ENCODE measurements at regions not wholly inside any gene's neighbourhood (a gene's known extent, or its start where the extent isn't known, plus 50 kb on each side); places are given as distances from the start of the nearest gene placed in this dataset.
"Not testable (repeated sequence)": the region's sequence is repeated elsewhere in the genome, so short reads cannot be mapped to it uniquely, and the experiment has no call there.

DNA sequence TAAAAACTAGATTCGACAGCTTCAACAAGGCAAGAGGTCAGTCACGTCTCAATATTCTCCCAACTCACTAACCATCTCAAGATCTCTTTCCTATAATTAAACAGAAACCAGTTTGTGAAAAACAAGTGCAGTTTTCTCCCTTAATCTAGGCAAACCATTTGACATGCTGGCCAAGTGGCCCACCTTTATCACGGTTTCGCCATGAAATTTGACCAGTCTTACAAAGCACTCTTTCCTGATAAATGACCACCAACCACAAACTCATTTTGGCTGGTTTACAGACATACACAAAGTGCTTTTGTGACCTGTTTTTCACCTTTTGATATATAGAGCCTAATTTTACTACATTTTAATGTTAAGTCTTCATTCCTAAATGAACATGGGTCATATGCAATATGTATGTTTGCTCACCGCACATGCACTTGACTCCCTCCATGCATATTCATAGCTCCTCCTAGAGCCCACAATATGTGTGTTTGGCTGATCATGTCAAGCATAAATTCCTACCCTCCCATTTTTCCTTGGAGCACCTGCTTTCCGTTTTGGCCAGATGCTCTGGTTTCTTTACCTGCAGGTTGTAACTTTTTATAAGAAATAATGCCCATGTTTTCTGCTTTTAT, 385.1 kb downstream of the RAD51AP2 start:
- DNase-seq (ENCODE audit: low read depth in 3 of 3): no peak

GRCh38 chr2:17130627-17131026, 387.6 kb downstream of the RAD51AP2 start:
- not testable (repeated sequence) for DNase-seq (ENCODE audit: low read depth in 3 of 3)

DNA sequence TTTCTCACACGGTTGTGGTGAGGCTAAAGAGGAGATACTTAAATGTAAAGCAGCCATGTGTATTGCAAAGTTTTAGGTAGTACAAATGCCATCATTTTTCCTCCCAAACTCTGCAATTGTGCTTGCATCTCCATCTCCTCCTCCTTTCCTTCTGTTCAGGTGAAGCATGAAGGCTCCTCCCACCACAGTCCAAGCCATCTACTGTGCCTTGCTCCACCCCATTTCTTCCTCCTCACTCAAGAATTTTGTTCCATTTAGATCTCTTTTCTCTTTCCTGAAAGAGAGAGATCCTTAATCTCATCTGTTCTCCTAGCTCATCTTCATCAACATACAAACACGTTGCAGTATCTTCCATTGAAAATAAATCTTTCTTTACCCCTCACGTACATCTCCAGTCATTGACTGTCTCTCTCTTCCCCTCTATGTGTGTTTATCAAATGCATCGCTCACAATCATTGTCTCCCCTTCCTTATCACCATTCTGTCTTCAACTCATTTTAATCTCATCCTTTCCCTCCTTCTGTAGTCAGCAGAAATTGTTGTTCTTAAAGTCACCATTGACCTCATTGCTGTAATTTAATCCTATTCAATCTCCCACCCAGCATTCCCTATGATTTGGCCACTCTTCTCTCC, 392.1 kb downstream of the RAD51AP2 start:
- no peak for DNase-seq (ENCODE audit: low read depth in 3 of 3)

DNA sequence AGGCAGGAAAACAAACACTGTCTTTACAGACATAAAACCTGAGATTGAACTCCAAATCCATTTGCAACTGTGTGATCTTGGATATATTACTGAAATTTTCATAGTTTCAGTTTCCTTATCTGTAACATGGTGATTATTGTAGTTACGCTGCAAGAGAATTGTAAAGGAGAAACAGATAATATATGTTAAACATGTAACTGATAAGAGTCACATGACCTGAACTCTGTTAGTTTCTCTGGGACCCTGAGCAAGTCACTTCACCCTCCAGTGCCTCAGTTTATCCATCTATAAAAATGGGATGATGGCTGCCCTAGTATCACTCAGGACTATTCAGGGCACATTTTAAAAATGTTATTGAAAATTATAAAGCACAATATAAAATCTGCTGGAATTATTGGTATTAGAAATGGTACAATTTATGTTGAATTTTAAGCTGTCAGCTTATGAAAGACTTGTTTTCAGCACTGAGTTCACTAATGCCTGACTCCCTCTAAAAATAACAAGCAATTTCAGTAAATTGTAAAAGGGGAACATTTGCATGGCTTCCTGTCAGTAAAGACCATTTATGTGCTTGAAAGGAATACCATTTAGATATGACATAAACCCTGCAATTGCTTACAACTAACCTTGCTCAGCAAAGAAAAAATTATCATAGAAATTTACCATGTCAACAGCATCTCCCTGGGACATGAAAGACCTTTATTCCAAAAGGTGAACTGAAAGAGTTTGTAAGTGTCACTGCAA, 393.5 kb downstream of the RAD51AP2 start:
- no peak for DNase-seq (ENCODE audit: low read depth in 3 of 3)

DNA sequence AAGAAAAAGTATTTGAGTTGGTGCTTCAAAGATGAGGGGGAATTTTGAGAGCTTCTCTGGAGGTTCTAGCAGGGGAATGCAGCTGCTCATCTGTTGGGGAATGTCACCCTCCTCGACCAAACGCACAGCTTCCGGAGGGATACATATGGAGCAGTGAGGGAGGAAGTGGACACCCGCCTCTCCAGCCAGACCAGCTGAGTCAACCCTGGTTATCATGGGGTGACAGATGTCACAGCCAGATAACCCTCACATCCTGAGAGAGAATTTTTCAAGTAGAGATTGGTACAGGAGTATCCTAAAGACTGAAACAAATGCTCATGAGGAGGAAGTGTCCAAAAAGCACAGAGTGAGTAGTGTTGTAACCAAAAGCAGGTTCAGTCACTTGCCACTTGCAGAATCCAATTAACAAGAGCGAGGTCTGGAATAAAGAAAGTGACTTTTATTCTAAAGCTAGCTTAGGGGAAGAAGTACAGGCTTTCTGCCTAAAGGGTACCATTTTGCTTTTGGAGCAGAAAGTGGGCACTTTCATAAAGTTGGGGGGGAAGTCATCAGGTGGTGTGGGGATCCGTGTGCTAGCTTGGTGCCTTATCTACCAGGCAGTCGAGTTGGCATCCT, 395.2 kb downstream of the RAD51AP2 start:
- DNase-seq (ENCODE audit: low read depth in 3 of 3): no peak

GRCh38 chr2:17115466-17115865, 402.8 kb downstream of the RAD51AP2 start:
- DNase-seq (ENCODE audit: low read depth in 3 of 3): no peak

DNA sequence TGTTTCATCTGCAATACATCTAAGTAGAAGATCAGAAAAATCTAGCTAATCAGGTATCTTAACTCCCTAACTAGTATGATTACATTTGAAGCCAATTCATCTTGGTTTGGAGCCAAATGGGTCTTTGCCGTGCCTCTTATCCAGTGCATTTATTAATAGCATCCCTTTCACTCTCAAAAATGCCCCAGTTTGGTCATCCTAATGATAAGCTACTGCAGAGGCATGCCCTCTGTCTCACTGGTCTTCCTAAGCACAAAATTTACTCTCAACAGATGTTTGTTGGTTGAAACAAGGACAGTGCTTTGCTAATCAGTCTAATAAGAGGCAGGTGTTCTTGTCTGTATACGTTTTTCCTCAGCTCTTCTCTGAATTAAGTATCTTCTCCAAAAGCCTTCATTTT, 403.2 kb downstream of the RAD51AP2 start:
- DNase-seq (ENCODE audit: low read depth in 3 of 3): no peak

DNA sequence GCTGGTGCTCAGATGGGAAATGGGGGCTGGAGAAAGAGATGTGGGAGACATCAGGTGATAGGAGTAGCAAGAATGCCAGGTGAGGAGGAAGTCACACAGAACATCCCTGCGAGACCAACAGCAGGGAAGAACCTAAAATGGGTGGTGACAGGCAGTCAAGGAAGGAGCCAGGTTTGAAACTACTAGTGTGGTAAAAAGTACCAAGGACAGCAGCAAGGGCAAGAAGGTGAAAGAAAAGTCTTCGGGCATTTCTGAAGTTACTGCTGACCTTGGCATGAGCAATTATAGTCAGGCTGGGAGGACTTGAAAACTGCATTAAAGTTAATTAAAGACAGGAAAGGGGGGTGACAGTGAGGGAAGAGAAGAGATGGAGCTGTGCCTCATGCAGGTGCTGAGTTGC, 410.4 kb downstream of the RAD51AP2 start:
- DNase-seq (ENCODE audit: low read depth in 3 of 3): no peak

- no peak for DNase-seq (ENCODE audit: low read depth in 3 of 3)
Observed at GRCh38 chr2:17107151-17107550, 411.1 kb downstream of the RAD51AP2 start.

- no peak for DNase-seq (ENCODE audit: low read depth in 3 of 3)
Observed at GRCh38 chr2:17106418-17106817, 411.8 kb downstream of the RAD51AP2 start.

DNA sequence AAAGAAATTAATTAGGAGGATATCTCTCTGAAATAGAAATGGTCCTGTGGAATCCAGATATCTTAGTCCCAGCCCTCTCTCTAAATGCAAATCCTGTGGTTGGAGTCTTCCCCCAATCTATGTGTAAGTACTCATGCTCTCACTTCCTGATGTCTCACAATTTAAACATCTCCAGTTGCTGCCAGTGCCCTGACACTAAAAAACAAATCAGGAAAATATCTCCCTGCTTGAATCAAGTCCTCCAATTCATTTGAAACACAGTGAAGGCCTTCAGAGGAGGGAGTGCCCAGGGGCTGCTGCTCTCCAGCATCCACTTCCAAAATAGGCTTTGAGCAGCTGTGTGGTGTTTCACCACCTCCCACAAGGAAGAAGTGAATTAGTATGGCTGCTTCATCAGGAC, 413.8 kb downstream of the RAD51AP2 start:
- no peak for DNase-seq (ENCODE audit: low read depth in 3 of 3)

DNA sequence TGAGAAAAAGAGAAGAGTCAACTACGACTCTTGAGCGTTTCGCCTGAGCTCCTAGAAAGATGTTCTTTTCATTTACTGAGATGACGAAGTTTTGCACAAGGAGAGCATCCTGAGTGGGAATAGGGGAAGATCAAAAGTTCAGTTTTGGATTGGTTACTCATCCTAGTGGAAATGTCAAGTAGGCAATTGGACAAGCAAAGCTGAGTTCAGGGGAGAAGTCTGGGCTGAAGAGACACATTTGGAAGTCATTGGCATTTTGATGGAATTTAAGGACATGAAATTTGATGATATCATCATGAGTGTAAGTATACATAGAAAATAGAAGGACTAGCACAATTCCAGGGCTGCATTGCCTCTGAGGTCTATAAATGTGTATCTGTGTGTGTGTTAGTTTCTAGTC, 416.6 kb downstream of the RAD51AP2 start:
- no peak for DNase-seq (ENCODE audit: low read depth in 3 of 3)

DNA sequence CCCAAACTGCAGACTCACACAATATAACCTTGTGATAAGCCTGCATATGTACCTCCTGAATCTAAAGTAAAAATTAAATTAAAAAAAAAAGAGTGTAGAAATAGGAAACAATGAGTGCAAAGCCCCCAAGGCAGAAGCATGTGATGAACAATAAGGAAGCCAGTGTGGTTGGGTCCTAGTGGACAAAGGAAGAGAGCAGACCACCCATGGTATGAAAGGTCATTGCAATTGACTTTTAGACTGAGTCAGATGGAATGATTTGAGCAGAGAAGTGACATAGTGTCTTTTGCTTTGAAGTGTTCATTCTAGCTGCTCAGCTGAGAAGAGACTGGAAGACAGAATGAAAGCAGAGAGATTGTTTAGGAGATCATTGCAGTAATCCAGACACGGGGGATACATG, 417.1 kb downstream of the RAD51AP2 start:
- DNase-seq (ENCODE audit: low read depth in 3 of 3): no peak

DNA sequence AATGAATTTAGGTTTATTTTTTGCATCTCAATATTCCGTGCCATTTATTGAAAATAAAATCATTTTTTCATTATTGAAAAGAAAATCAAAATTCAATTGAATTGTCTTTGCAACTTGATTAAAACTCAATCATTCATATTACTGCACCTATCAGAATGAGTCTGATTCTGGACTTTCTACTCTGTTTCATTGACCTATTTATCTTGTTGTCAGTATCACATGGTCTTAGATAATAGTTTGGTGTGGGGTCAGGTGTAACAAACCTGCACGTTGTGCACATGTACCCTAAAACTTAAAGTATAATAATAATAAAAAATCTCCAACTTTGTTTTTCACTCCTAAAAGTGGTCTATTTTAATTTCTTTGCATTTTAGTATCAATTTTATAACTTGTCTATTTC, 422.9 kb downstream of the RAD51AP2 start:
- no peak for DNase-seq (ENCODE audit: low read depth in 3 of 3)

GRCh38 chr2:17093712-17094111, 424.5 kb downstream of the RAD51AP2 start:
- no peak for DNase-seq (ENCODE audit: low read depth in 3 of 3)

GRCh38 chr2:17086990-17087389, 421.4 kb upstream of the CYRIA start:
- no peak for DNase-seq (ENCODE audit: low read depth in 3 of 3)

- DNase-seq (ENCODE audit: low read depth in 3 of 3): no peak
Observed at GRCh38 chr2:17085546-17086202, 420.0 kb upstream of the CYRIA start.

DNA sequence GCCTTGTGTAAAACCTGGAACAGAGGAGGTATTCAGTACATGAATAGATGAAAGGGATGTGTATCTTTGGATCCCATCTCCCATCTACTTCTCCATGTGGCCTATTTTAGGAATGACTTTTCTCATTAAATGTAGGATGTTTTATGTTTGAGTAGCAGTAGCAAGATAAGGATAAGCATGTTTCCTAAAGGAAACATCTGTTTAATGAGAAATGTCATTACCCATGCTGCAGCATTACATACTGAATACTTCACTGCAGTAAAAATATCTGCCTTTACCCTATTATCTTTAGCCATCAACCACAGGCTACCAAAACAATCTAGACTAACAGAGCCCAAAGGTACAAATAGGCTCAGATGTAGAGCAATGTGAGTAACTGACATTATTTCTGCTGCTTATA, 419.2 kb upstream of the CYRIA start:
- DNase-seq (ENCODE audit: low read depth in 3 of 3): no peak

- no peak for DNase-seq (ENCODE audit: low read depth in 3 of 3)
Observed at GRCh38 chr2:17083902-17084301, 418.3 kb upstream of the CYRIA start.

GRCh38 chr2:17079262-17079661, 413.6 kb upstream of the CYRIA start:
- no peak for DNase-seq (ENCODE audit: low read depth in 3 of 3)

DNA sequence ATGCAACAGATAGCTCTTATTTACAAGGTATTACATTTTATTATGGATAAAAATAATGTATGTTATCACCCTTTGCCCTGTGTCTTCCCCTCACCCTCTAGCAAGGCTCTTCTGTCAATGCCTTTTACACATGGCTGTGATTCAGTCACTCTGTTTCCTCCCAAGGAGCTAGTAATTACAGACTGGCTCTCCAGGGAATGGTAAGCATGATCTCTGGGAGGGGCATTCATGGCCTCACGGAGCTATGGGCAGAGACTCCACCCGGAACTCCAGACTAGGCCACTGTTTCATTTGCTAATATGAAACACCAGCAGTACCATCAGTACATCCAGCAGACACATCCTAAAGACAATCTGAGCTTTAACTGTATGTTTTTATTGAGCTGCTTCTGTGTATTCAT, 410.9 kb upstream of the CYRIA start:
- no peak for DNase-seq (ENCODE audit: low read depth in 3 of 3)

DNA sequence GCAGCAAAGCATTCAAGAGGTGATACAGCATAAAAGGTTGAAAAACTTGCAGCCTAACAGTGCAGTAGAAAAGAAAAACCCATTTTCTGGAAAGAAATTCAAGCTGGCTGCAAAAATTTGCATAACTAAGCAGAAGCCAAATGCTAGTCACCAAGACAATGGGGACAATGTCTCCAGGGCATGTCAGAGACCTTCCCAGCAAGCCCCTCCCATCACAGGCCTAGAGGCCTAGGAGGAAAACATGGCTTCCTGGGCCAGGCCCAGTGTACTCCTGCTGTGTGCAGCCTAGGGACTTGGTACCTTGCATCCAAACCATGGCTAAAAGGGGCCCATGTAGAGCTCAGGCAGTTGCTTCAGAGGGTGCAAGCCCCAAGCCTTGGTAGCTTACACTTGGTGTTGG, 405.1 kb upstream of the CYRIA start:
- no peak for DNase-seq (ENCODE audit: low read depth in 3 of 3)
